ENCODE measurements at regions not wholly inside any gene's neighbourhood (a gene's known extent, or its start where the extent isn't known, plus 50 kb on each side); places are given as distances from the start of the nearest gene placed in this dataset.

GRCh38 chr6:66623050-66623449 lies 916.0 kb upstream of the EYS start:
- H3K9ac ChIP-seq (ENCODE audit: low read depth, low read length), result no peak overlapping the region
- no peak overlapping the region for H3K4me3 ChIP-seq (ENCODE audit: low read depth, low read length)
- H3K4me1 ChIP-seq (ENCODE audit: control insufficient read depth, insufficient read depth, low read length), result no peaks in the 10 kb centered on the region
- H3K27ac ChIP-seq (ENCODE audit: low read depth, low read length), result no peak overlapping the region
- H3K9me3 ChIP-seq (ENCODE audit: control insufficient read depth, insufficient read depth, low read length), result no peaks in the 10 kb centered on the region; the same call in 1 of the 2 replicates
- H3K27me3 ChIP-seq (ENCODE audit: control insufficient read depth, insufficient read depth, low read length), result no peaks in the 10 kb centered on the region
- no peaks in the 10 kb centered on the region for H3K36me3 ChIP-seq (ENCODE audit: control insufficient read depth, insufficient read depth, low read length)

GRCh38 chr6:66605971-66606370 lies 898.9 kb upstream of the EYS start:
- Histone ChIP-seq H3K9me3 (ENCODE audit: control insufficient read depth, insufficient read depth, low read length) (no peaks in the 10 kb centered on the region), H3K36me3 (ENCODE audit: control insufficient read depth, insufficient read depth, low read length) (no peaks in the 10 kb centered on the region), H3K9ac (ENCODE audit: low read depth, low read length) (no peak overlapping the region), H3K4me1 (ENCODE audit: control insufficient read depth, insufficient read depth, low read length) (no peaks in the 10 kb centered on the region), H3K4me3 (ENCODE audit: low read depth, low read length) (no peak overlapping the region), H3K27ac (ENCODE audit: low read depth, low read length) (no peak overlapping the region), H3K27me3 (ENCODE audit: control insufficient read depth, insufficient read depth, low read length) (no peaks in the 10 kb centered on the region)

- no peak overlapping the region for H3K4me3 ChIP-seq (ENCODE audit: low read depth, low read length)
- no peaks in the 10 kb centered on the region for H3K36me3 ChIP-seq (ENCODE audit: control insufficient read depth, insufficient read depth, low read length)
- no peaks in the 10 kb centered on the region for H3K9me3 ChIP-seq (ENCODE audit: control insufficient read depth, insufficient read depth, low read length)
- H3K9ac ChIP-seq (ENCODE audit: low read depth, low read length), result no peak overlapping the region
- H3K27me3 ChIP-seq (ENCODE audit: control insufficient read depth, insufficient read depth, low read length), result no peaks in the 10 kb centered on the region
- H3K4me1 ChIP-seq (ENCODE audit: control insufficient read depth, insufficient read depth, low read length), result no peaks in the 10 kb centered on the region
- H3K27ac ChIP-seq (ENCODE audit: low read depth, low read length), result no peak overlapping the region
Observed at GRCh38 chr6:66605011-66605410, 898.0 kb upstream of the EYS start.

- H3K9me3 ChIP-seq (ENCODE audit: control insufficient read depth, insufficient read depth, low read length), result no peaks in the 10 kb centered on the region; the same call in 1 of the 2 replicates
- no peaks in the 10 kb centered on the region for H3K4me1 ChIP-seq (ENCODE audit: control insufficient read depth, insufficient read depth, low read length)
- no peak overlapping the region for H3K27ac ChIP-seq (ENCODE audit: low read depth, low read length)
- no peaks in the 10 kb centered on the region for H3K36me3 ChIP-seq (ENCODE audit: control insufficient read depth, insufficient read depth, low read length)
- H3K27me3 ChIP-seq (ENCODE audit: control insufficient read depth, insufficient read depth, low read length), result no peaks in the 10 kb centered on the region
- no peak overlapping the region for H3K9ac ChIP-seq (ENCODE audit: low read depth, low read length)
- H3K4me3 ChIP-seq (ENCODE audit: low read depth, low read length), result no peak overlapping the region
Observed at GRCh38 chr6:66599541-66599940, 892.5 kb upstream of the EYS start.

- Histone ChIP-seq H3K4me1 (ENCODE audit: control insufficient read depth, insufficient read depth, low read length) (no peaks in the 10 kb centered on the region), H3K4me3 (ENCODE audit: low read depth, low read length) (no peak overlapping the region), H3K27me3 (ENCODE audit: control insufficient read depth, insufficient read depth, low read length) (no peaks in the 10 kb centered on the region), H3K9ac (ENCODE audit: low read depth, low read length) (no peak overlapping the region), H3K9me3 (ENCODE audit: control insufficient read depth, insufficient read depth, low read length) (no peaks in the 10 kb centered on the region), H3K27ac (ENCODE audit: low read depth, low read length) (no peak overlapping the region), H3K36me3 (ENCODE audit: control insufficient read depth, insufficient read depth, low read length) (no peaks in the 10 kb centered on the region)
Observed at GRCh38 chr6:66578362-66578761, 871.3 kb upstream of the EYS start.

- H3K9ac ChIP-seq (ENCODE audit: low read depth, low read length), result no peak overlapping the region
- H3K4me3 ChIP-seq (ENCODE audit: low read depth, low read length), result no peak overlapping the region
- no peaks in the 10 kb centered on the region for H3K4me1 ChIP-seq (ENCODE audit: control insufficient read depth, insufficient read depth, low read length)
- no peak overlapping the region for H3K27ac ChIP-seq (ENCODE audit: low read depth, low read length)
- no peaks in the 10 kb centered on the region for H3K27me3 ChIP-seq (ENCODE audit: control insufficient read depth, insufficient read depth, low read length)
- H3K36me3 ChIP-seq (ENCODE audit: control insufficient read depth, insufficient read depth, low read length), result no peaks in the 10 kb centered on the region
- peaks cover 13% of the 10 kb centered on the region for H3K9me3 ChIP-seq (ENCODE audit: control insufficient read depth, insufficient read depth, low read length)
Observed at GRCh38 chr6:66568271-66568670, 861.2 kb upstream of the EYS start.

- Histone ChIP-seq H3K9ac (ENCODE audit: low read depth, low read length) (no peak overlapping the region), H3K27ac (ENCODE audit: low read depth, low read length) (no peak overlapping the region), H3K36me3 (ENCODE audit: control insufficient read depth, insufficient read depth, low read length) (no peaks in the 10 kb centered on the region), H3K4me1 (ENCODE audit: control insufficient read depth, insufficient read depth, low read length) (0 out of 2 replicates have a peak, but pooled peaks cover 3% of the 10 kb centered on the region), H3K9me3 (ENCODE audit: control insufficient read depth, insufficient read depth, low read length) (peaks cover 16% of the 10 kb centered on the region), H3K4me3 (ENCODE audit: low read depth, low read length) (no peak overlapping the region), H3K27me3 (ENCODE audit: control insufficient read depth, insufficient read depth, low read length) (no peaks in the 10 kb centered on the region)
Observed at GRCh38 chr6:66561479-66561878, 854.5 kb upstream of the EYS start.

GRCh38 chr6:66558189-66558588 lies 851.2 kb upstream of the EYS start:
- 0 out of 2 replicates have a peak, but pooled peaks cover 3% of the 10 kb centered on the region for H3K4me1 ChIP-seq (ENCODE audit: control insufficient read depth, insufficient read depth, low read length)
- no peaks in the 10 kb centered on the region for H3K36me3 ChIP-seq (ENCODE audit: control insufficient read depth, insufficient read depth, low read length)
- H3K9ac ChIP-seq (ENCODE audit: low read depth, low read length), result no peak overlapping the region
- no peak overlapping the region for H3K4me3 ChIP-seq (ENCODE audit: low read depth, low read length)
- H3K9me3 ChIP-seq (ENCODE audit: control insufficient read depth, insufficient read depth, low read length), result peaks cover 9% of the 10 kb centered on the region; the same call in 1 of the 2 replicates
- H3K27ac ChIP-seq (ENCODE audit: low read depth, low read length), result no peak overlapping the region
- no peaks in the 10 kb centered on the region for H3K27me3 ChIP-seq (ENCODE audit: control insufficient read depth, insufficient read depth, low read length)

GRCh38 chr6:66556936-66557335 lies 849.9 kb upstream of the EYS start:
- Histone ChIP-seq H3K9ac (ENCODE audit: low read depth, low read length) (no peak overlapping the region), H3K4me1 (ENCODE audit: control insufficient read depth, insufficient read depth, low read length) (no peaks in the 10 kb centered on the region), H3K36me3 (ENCODE audit: control insufficient read depth, insufficient read depth, low read length) (no peaks in the 10 kb centered on the region), H3K27me3 (ENCODE audit: control insufficient read depth, insufficient read depth, low read length) (no peaks in the 10 kb centered on the region), H3K27ac (ENCODE audit: low read depth, low read length) (no peak overlapping the region), H3K9me3 (ENCODE audit: control insufficient read depth, insufficient read depth, low read length) (peaks cover 9% of the 10 kb centered on the region; the same call in 1 of the 2 replicates), H3K4me3 (ENCODE audit: low read depth, low read length) (no peak overlapping the region)

- H3K4me3 ChIP-seq (ENCODE audit: low read depth, low read length), result no peak overlapping the region
- H3K9me3 ChIP-seq (ENCODE audit: control insufficient read depth, insufficient read depth, low read length), result peaks cover 9% of the 10 kb centered on the region; the same call in 1 of the 2 replicates
- no peaks in the 10 kb centered on the region for H3K4me1 ChIP-seq (ENCODE audit: control insufficient read depth, insufficient read depth, low read length)
- no peak overlapping the region for H3K27ac ChIP-seq (ENCODE audit: low read depth, low read length)
- H3K36me3 ChIP-seq (ENCODE audit: control insufficient read depth, insufficient read depth, low read length), result no peaks in the 10 kb centered on the region
- H3K9ac ChIP-seq (ENCODE audit: low read depth, low read length), result no peak overlapping the region
- no peaks in the 10 kb centered on the region for H3K27me3 ChIP-seq (ENCODE audit: control insufficient read depth, insufficient read depth, low read length)
Observed at GRCh38 chr6:66555082-66555481, 848.1 kb upstream of the EYS start.

GRCh38 chr6:66553441-66553840 lies 846.4 kb upstream of the EYS start:
- no peaks in the 10 kb centered on the region for H3K36me3 ChIP-seq (ENCODE audit: control insufficient read depth, insufficient read depth, low read length)
- H3K4me1 ChIP-seq (ENCODE audit: control insufficient read depth, insufficient read depth, low read length), result no peaks in the 10 kb centered on the region
- H3K4me3 ChIP-seq (ENCODE audit: low read depth, low read length), result no peak overlapping the region
- H3K9me3 ChIP-seq (ENCODE audit: control insufficient read depth, insufficient read depth, low read length), result peaks cover 9% of the 10 kb centered on the region; the same call in 1 of the 2 replicates
- no peak overlapping the region for H3K27ac ChIP-seq (ENCODE audit: low read depth, low read length)
- H3K9ac ChIP-seq (ENCODE audit: low read depth, low read length), result no peak overlapping the region
- H3K27me3 ChIP-seq (ENCODE audit: control insufficient read depth, insufficient read depth, low read length), result no peaks in the 10 kb centered on the region
